GM12892 (cell line): ENCODE measurements at regions not wholly inside any gene's neighbourhood (a gene's known extent, or its start where the extent isn't known, plus 50 kb on each side); places are given as distances from the start of the nearest gene placed in this dataset.

ENCODE experiments used
- DNase-seq: peaks from one replicate; pipeline ENCODE4 v3.0.0; 2011; ENCODE audit not compliant: insufficient read length
- FAIRE-seq: peaks from 2 replicates; lab custom pipeline; 2011; peaks lifted over from hg19 to GRCh38; lab: Jason Lieb, UNC
- POLR2A ChIP-seq: IDR thresholded peaks from 2 replicates; pipeline ENCODE4 v1.6.1; 2011; ENCODE audit warnings: low read depth, low read length, control low read depth
- POLR2AphosphoS5 ChIP-seq: IDR thresholded peaks from 2 replicates; pipeline ENCODE4 v1.6.1; 2011; ENCODE audit warnings: low read depth, low read length, control low read depth
- TAF1 ChIP-seq: IDR thresholded peaks from 2 replicates; pipeline ENCODE4 v1.6.1; 2011; ENCODE audit warnings: low read depth, mild to moderate bottlenecking, control low read depth, low read length, borderline replicate concordance

- DNase-seq: no peak
- FAIRE-seq: no peak
- TF ChIP-seq POLR2AphosphoS5: no peak
- TF ChIP-seq POLR2A: no peak
- no peak for TF ChIP-seq TAF1
These were observed 196.1 kb downstream of the ANXA1 start for GRCh38 chr9:73347720-73348119.

- no peak for TF ChIP-seq TAF1
- TF ChIP-seq POLR2AphosphoS5: no peak
- no peak for TF ChIP-seq POLR2A
- DNase-seq: no peak
- FAIRE-seq: no peak
These were observed 196.8 kb downstream of the ANXA1 start for GRCh38 chr9:73348471-73348870.

GRCh38 chr9:73349476-73349875, 197.8 kb downstream of the ANXA1 start:
- DNase-seq (no peak), FAIRE-seq (no peak)
- TF ChIP-seq TAF1 (no peak), POLR2A (no peak), POLR2AphosphoS5 (no peak)

GRCh38 chr9:73357607-73358006, 205.9 kb downstream of the ANXA1 start:
- DNase-seq (no peak), FAIRE-seq (no peak)
- no peak for TF ChIP-seq TAF1
- no peak for TF ChIP-seq POLR2AphosphoS5
- TF ChIP-seq POLR2A: no peak

- no peak for TF ChIP-seq POLR2A
- TF ChIP-seq POLR2AphosphoS5: no peak
- no peak for TF ChIP-seq TAF1
- FAIRE-seq: no peak
- DNase-seq: no peak
These were observed 218.4 kb downstream of the ANXA1 start for GRCh38 chr9:73370053-73370452.

- DNase-seq: no peak
- TF ChIP-seq TAF1 (no peak), POLR2A (no peak), POLR2AphosphoS5 (no peak)
- FAIRE-seq: no peak
These were observed 220.1 kb downstream of the ANXA1 start for GRCh38 chr9:73371801-73372200.

GRCh38 chr9:73380411-73380810, 228.7 kb downstream of the ANXA1 start:
- no peak for TF ChIP-seq POLR2AphosphoS5
- TF ChIP-seq TAF1: no peak
- no peak for TF ChIP-seq POLR2A
- FAIRE-seq (no peak), DNase-seq (no peak)

GRCh38 chr9:73402081-73403028, 250.7 kb downstream of the ANXA1 start:
- DNase-seq: no peak
- TF ChIP-seq TAF1 (no peak), POLR2AphosphoS5 (no peak), POLR2A (no peak)
- no peak for FAIRE-seq

GRCh38 chr9:73411494-73411893, 259.8 kb downstream of the ANXA1 start:
- FAIRE-seq: no peak
- DNase-seq: no peak
- TF ChIP-seq POLR2A (no peak), POLR2AphosphoS5 (no peak), TAF1 (no peak)

GRCh38 chr9:73412874-73413273, 261.2 kb downstream of the ANXA1 start:
- TF ChIP-seq TAF1: no peak
- TF ChIP-seq POLR2AphosphoS5: no peak
- TF ChIP-seq POLR2A: no peak
- FAIRE-seq: no peak
- DNase-seq: no peak

GRCh38 chr9:73423891-73424290, 272.2 kb downstream of the ANXA1 start:
- no peak for FAIRE-seq
- no peak for DNase-seq
- TF ChIP-seq POLR2AphosphoS5 (no peak), POLR2A (no peak), TAF1 (no peak)

- no peak for FAIRE-seq
- DNase-seq: no peak
- TF ChIP-seq TAF1: no peak
- no peak for TF ChIP-seq POLR2A
- no peak for TF ChIP-seq POLR2AphosphoS5
These were observed 274.6 kb downstream of the ANXA1 start for GRCh38 chr9:73426269-73426668.
